NB4 (cell line): ENCODE measurements at regions not wholly inside any gene's neighbourhood (a gene's known extent, or its start where the extent isn't known, plus 50 kb on each side); places are given as distances from the start of the nearest gene placed in this dataset.

Experiments
- POLR2A ChIP-seq: IDR thresholded peaks from 2 replicates; pipeline ENCODE4 v1.6.1; 2011; ENCODE audit warnings: mild to moderate bottlenecking; ENCODE audit not compliant: insufficient read length; ENCODE audit errors: extremely low read depth
- TF ChIP-seq, protein P1 (sequence below): IDR thresholded peaks from one replicate; pipeline ENCODE4 v1.5.1; 2012; ENCODE audit warnings: low read depth, low read length
- TF ChIP-seq, protein P2 (sequence below): IDR thresholded peaks from 2 replicates; pipeline ENCODE4 v1.6.1; 2011; ENCODE audit warnings: low read depth, low read length

DNA sequence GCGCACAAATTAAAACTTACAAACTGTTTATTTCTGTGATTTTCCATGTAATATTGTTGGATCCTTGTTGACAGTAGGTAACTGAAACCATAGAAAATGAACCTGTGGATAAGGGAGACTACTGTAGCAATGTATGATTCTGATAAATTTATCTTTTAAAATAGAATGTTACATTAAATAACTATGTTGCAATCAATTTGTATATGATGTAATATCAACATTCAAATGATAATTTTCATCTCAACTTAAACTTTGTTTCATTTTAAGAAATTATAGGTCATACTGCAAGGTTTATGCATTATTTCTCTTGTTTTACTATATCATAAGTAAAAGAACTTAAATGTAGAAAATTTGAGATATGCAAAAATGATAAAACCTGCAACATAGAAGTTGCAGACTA, 718.0 kb upstream of the MBL2 start:
- TF ChIP-seq, protein P1, sequence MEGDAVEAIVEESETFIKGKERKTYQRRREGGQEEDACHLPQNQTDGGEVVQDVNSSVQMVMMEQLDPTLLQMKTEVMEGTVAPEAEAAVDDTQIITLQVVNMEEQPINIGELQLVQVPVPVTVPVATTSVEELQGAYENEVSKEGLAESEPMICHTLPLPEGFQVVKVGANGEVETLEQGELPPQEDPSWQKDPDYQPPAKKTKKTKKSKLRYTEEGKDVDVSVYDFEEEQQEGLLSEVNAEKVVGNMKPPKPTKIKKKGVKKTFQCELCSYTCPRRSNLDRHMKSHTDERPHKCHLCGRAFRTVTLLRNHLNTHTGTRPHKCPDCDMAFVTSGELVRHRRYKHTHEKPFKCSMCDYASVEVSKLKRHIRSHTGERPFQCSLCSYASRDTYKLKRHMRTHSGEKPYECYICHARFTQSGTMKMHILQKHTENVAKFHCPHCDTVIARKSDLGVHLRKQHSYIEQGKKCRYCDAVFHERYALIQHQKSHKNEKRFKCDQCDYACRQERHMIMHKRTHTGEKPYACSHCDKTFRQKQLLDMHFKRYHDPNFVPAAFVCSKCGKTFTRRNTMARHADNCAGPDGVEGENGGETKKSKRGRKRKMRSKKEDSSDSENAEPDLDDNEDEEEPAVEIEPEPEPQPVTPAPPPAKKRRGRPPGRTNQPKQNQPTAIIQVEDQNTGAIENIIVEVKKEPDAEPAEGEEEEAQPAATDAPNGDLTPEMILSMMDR, result no peak
- no peak for TF ChIP-seq POLR2A
- TF ChIP-seq, protein P2, sequence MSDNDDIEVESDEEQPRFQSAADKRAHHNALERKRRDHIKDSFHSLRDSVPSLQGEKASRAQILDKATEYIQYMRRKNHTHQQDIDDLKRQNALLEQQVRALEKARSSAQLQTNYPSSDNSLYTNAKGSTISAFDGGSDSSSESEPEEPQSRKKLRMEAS, result no peak
